Mesothelial cell of epicardium (in vitro differentiated cells): ENCODE measurements at regions not wholly inside any gene's neighbourhood (a gene's known extent, or its start where the extent isn't known, plus 50 kb on each side); places are given as distances from the start of the nearest gene placed in this dataset.

ENCODE experiments used
- DNase-seq, 2 experiments: peaks; one replicate each; pipeline ENCODE4 v3.0.0; 2021; ENCODE audit warnings: low spot score in 2 of 2; ENCODE audit not compliant: unreplicated experiment in 2 of 2
- H3K27ac Mint-ChIP-seq: 2 replicates; pipeline ENCODE4 v1.8.0; 2021; ENCODE audit warnings: mixed read lengths
- H3K27me3 Mint-ChIP-seq: 2 replicates; pipeline ENCODE4 v1.8.0; 2021; ENCODE audit warnings: low read depth, mixed read lengths
- H3K36me3 Mint-ChIP-seq: 2 replicates; pipeline ENCODE4 v1.8.0; 2021; ENCODE audit warnings: mixed read lengths
- H3K4me1 Mint-ChIP-seq: 2 replicates; pipeline ENCODE4 v1.8.0; 2021; ENCODE audit warnings: mixed read lengths
- H3K4me3 Mint-ChIP-seq: 2 replicates; pipeline ENCODE4 v1.8.0; 2021; ENCODE audit warnings: mild to moderate bottlenecking, moderate library complexity, mixed read lengths
- H3K9me3 Mint-ChIP-seq: 2 replicates; pipeline ENCODE4 v1.8.0; 2021; ENCODE audit warnings: mixed read lengths
- TF ChIP-seq, protein P1 (sequence below): fragments of 200-600 bp; sonication (generic); IDR thresholded peaks from one replicate; pipeline ENCODE4 v1.5.0; 2021; ENCODE audit warnings: antibody characterized with exemption; ENCODE audit not compliant: unreplicated experiment

DNA sequence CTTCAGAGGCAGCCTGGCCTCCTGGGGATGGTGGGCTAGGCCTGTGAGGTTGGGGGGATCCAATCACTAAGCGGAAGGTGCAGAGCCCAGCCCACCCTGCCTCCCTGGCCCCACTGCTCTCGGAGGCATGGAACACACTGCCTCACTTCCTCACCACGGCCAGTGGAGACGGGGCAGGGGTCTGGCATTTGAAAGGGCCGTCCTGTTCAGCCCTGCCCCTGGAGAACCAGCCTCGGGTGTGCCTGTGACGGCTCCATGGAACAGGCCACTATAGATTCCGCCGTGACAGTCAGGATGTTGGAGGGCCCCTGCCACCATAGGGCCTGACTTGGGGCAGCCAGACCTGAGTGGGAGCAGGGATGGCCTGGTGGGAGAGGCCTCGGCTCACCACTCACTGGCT, 110.2 kb downstream of the DACT2 start:
- TF ChIP-seq, protein P1, sequence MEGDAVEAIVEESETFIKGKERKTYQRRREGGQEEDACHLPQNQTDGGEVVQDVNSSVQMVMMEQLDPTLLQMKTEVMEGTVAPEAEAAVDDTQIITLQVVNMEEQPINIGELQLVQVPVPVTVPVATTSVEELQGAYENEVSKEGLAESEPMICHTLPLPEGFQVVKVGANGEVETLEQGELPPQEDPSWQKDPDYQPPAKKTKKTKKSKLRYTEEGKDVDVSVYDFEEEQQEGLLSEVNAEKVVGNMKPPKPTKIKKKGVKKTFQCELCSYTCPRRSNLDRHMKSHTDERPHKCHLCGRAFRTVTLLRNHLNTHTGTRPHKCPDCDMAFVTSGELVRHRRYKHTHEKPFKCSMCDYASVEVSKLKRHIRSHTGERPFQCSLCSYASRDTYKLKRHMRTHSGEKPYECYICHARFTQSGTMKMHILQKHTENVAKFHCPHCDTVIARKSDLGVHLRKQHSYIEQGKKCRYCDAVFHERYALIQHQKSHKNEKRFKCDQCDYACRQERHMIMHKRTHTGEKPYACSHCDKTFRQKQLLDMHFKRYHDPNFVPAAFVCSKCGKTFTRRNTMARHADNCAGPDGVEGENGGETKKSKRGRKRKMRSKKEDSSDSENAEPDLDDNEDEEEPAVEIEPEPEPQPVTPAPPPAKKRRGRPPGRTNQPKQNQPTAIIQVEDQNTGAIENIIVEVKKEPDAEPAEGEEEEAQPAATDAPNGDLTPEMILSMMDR = no peak
- no peaks in the 10 kb centered on the region for H3K27me3 Mint-ChIP-seq
- no peaks in the 10 kb centered on the region for H3K36me3 Mint-ChIP-seq
- no peak overlapping the region for H3K4me3 Mint-ChIP-seq
- H3K4me1 Mint-ChIP-seq = no peaks in the 10 kb centered on the region
- peaks cover 8% of the 10 kb centered on the region for H3K9me3 Mint-ChIP-seq
- DNase-seq = no peak
- no peak overlapping the region for H3K27ac Mint-ChIP-seq

DNA sequence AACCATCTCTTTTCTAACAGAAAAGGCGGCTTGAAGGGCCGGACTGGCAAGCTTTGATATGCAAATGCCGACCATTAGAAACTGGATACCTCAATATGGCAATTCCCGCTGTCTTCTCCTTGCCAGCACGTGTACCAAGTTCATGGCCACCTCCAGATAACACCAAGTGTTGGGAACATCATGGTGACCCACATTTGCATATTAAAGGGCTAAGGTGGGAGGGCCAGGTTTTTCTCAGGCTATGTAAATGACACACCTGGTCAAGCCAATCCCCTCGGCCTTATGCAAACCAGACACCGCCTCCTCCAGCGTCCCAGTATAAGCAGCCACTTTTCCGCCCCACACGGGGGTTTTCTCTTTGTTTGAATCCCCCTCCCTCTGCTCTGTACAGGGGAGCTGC, 110.7 kb downstream of the DACT2 start:
- no peaks in the 10 kb centered on the region for H3K4me1 Mint-ChIP-seq
- no peak overlapping the region for H3K4me3 Mint-ChIP-seq
- H3K27me3 Mint-ChIP-seq = no peaks in the 10 kb centered on the region
- H3K27ac Mint-ChIP-seq = no peak overlapping the region
- no peak for DNase-seq
- TF ChIP-seq, protein P1 = no peak
- no peaks in the 10 kb centered on the region for H3K36me3 Mint-ChIP-seq
- peaks cover 13% of the 10 kb centered on the region for H3K9me3 Mint-ChIP-seq

DNA sequence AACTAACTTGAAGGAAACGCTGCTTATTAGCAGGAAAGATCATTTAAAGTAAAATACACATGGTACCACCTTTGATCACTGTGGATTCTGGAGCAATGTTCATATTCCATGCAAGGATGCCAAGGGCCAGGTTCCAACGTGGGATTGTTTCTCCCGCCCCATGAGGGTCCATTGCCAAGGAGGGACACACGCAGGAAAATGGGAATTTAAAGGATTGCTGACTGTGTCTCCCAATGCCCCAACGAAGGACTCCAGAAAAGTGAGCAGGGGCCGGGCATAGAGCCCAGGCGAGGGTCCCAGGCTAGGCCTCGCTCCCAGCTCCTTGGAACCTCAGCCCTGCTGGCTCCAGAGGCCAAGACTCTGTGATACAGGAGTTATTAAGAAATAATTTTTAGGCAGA, 111.2 kb downstream of the DACT2 start:
- no peaks in the 10 kb centered on the region for H3K4me1 Mint-ChIP-seq
- no peaks in the 10 kb centered on the region for H3K27me3 Mint-ChIP-seq
- H3K27ac Mint-ChIP-seq = no peak overlapping the region
- no peak overlapping the region for H3K4me3 Mint-ChIP-seq
- DNase-seq = no peak
- TF ChIP-seq, protein P1 = no peak
- no peaks in the 10 kb centered on the region for H3K36me3 Mint-ChIP-seq
- peaks cover 17% of the 10 kb centered on the region for H3K9me3 Mint-ChIP-seq

DNA sequence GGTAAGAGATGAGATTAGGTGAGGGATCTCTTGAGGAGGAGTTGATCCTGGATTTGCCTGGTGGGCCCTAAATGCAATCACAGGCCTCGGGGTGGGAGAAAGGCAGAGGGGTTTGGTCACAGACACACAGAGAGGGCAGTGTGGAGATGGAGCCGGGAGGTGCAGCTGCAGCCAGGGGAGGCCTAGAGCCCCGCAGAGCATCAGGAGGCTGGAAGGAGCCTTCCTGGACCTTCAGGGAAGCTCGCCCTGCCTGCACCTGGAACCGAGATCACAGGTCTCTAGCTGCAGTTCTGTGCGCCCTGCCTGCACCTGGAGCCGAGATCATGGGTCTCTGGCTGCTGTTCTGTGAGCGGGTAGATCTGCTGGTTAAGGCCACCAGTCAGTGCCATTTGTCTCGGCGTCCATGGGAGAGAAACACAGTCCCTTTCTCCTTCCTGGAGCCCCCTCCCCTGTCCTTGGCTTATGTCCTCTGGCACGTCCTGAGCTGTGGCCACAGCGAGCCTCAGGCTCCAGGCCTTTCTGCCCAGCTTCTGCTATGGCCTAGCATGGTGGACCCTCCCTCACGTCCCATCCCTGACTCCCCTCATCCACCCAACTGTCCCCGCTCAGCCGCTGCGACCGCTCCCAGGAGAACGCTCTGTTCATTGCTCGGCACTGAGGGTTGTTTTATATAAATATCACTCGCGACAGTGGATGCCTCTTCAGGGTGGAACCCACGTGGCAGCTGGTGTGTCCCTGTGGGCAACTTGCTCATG, 112.0 kb downstream of the DACT2 start:
- Mint-ChIP-seq H3K4me1 (no peaks in the 10 kb centered on the region), H3K27me3 (no peaks in the 10 kb centered on the region), H3K36me3 (no peaks in the 10 kb centered on the region), H3K27ac (no peak overlapping the region), H3K9me3 (peaks cover 23% of the 10 kb centered on the region), H3K4me3 (no peak overlapping the region)
- TF ChIP-seq, protein P1 = no peak
- DNase-seq = no peak

DNA sequence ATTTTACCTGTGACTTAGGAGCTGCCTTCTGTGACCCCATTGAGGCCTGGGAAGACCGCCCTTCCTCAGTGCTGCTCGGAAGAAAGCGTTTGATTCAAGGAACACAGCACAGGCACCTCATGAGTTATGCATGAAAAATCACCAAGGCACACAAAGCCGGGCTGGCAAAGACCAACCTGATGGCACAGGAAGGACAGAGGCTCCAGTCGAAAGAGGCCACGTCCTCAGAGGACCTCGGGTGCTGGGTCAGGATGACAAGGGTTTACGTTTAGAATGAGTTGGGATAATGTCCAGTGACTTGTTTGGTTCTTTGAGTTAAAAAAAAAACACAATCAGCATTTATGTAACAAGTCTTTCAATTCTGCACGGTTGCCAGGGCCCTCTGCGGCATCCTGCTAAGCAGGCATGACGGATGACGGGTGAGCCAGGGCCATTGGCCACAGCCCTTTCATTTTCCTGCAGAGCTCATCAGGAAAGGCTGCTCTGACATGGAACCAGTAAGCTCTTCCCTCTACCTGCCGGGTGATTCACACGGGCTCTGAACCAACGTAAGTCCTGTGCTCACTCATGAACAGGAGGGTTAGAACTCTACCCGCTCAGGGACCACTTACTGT, 112.8 kb downstream of the DACT2 start:
- no peaks in the 10 kb centered on the region for H3K36me3 Mint-ChIP-seq
- no peaks in the 10 kb centered on the region for H3K27me3 Mint-ChIP-seq
- H3K4me1 Mint-ChIP-seq = no peaks in the 10 kb centered on the region
- TF ChIP-seq, protein P1 = no peak
- no peak overlapping the region for H3K4me3 Mint-ChIP-seq
- H3K27ac Mint-ChIP-seq = no peak overlapping the region
- no peak for DNase-seq
- peaks cover 23% of the 10 kb centered on the region for H3K9me3 Mint-ChIP-seq
